Activated naive CD4-positive, alpha-beta T cell treated with anti-CD3 and anti-CD28 coated beads, Interleukin-2, amount 50 U/mL, for 16 hours (primary cell): ENCODE measurements at regions not wholly inside any gene's neighbourhood (a gene's known extent, or its start where the extent isn't known, plus 50 kb on each side); places are given as distances from the start of the nearest gene placed in this dataset.

ENCODE experiments used
- DNase-seq: peaks from one replicate; pipeline ENCODE4 v3.0.0-alpha.2; 2020

GRCh38 chr14:89658977-89659670 is 242.1 kb upstream of the FOXN3 start:
- no peak for DNase-seq

GRCh38 chr14:89657014-89657413 is 240.0 kb upstream of the FOXN3 start:
- DNase-seq, result no peak

GRCh38 chr14:89654998-89655397 is 238.0 kb upstream of the FOXN3 start:
- no peak for DNase-seq

- DNase-seq, result no peak
These were observed 235.3 kb upstream of the FOXN3 start for GRCh38 chr14:89652352-89652751.

GRCh38 chr14:89651805-89652204 is 234.8 kb upstream of the FOXN3 start:
- DNase-seq, result no peak

GRCh38 chr14:89650077-89650978 is 233.3 kb upstream of the FOXN3 start:
- DNase-seq, result no peak

- DNase-seq, result no peak
These were observed 232.5 kb upstream of the FOXN3 start for GRCh38 chr14:89649451-89650075.

- no peak for DNase-seq
These were observed 231.9 kb upstream of the FOXN3 start for GRCh38 chr14:89648924-89649323.

GRCh38 chr14:89648510-89648909 is 231.5 kb upstream of the FOXN3 start:
- no peak for DNase-seq

- DNase-seq, result no peak
These were observed 229.9 kb upstream of the FOXN3 start for GRCh38 chr14:89646971-89647370.

GRCh38 chr14:89644641-89645040 is 227.6 kb upstream of the FOXN3 start:
- DNase-seq, result no peak

GRCh38 chr14:89641495-89642175 is 224.6 kb upstream of the FOXN3 start:
- no peak for DNase-seq

GRCh38 chr14:89640141-89640540 is 223.1 kb upstream of the FOXN3 start:
- no peak for DNase-seq

- DNase-seq, result no peak
These were observed 222.7 kb upstream of the FOXN3 start for GRCh38 chr14:89639687-89640086.

- DNase-seq, result no peak
These were observed 221.9 kb upstream of the FOXN3 start for GRCh38 chr14:89638891-89639290.

- no peak for DNase-seq
These were observed 220.5 kb upstream of the FOXN3 start for GRCh38 chr14:89637581-89637980.

- DNase-seq, result no peak
These were observed 218.6 kb upstream of the FOXN3 start for GRCh38 chr14:89635615-89636014.

GRCh38 chr14:89634037-89634436 is 217.0 kb upstream of the FOXN3 start:
- no peak for DNase-seq

GRCh38 chr14:89630101-89630829 is 213.2 kb upstream of the FOXN3 start:
- DNase-seq, result no peak

GRCh38 chr14:89629383-89629782 is 212.3 kb upstream of the FOXN3 start:
- DNase-seq, result no peak

- DNase-seq, result no peak
These were observed 211.5 kb upstream of the FOXN3 start for GRCh38 chr14:89628521-89628920.

- DNase-seq, result no peak
These were observed 209.3 kb upstream of the FOXN3 start for GRCh38 chr14:89626233-89626806.
